Lower leg skin (tissue), 3 donors: ENCODE measurements at regions not wholly inside any gene's neighbourhood (a gene's known extent, or its start where the extent isn't known, plus 50 kb on each side); places are given as distances from the start of the nearest gene placed in this dataset.

Experiments
- CTCF ChIP-seq, 3 donors: fragments of 450-650 bp; IDR thresholded peaks; one replicate each; pipeline ENCODE4 v1.5.1; 2016; ENCODE audit warnings: antibody characterized with exemption in 3 of 3, mild to moderate bottlenecking in 3 of 3, moderate library complexity in 2 of 3
- POLR2A ChIP-seq, 2 donors: fragments of 450-650 bp; IDR thresholded peaks; one replicate each; pipeline ENCODE4 v1.6.1; 2016 to 2017; ENCODE audit warnings: antibody characterized with exemption in 2 of 2, mild to moderate bottlenecking in 1 of 2, moderate library complexity in 1 of 2

- TF ChIP-seq CTCF (IDR thresholded peaks at IDR 0.05) (no peak), POLR2A (IDR thresholded peaks at IDR 0.05) (no peak)
Measured at GRCh38 chr9:100933656-100934055, 94.9 kb upstream of the PLPPR1 start.
